Subcutaneous abdominal adipose tissue (tissue), 5 donors: ENCODE measurements at regions not wholly inside any gene's neighbourhood (a gene's known extent, or its start where the extent isn't known, plus 50 kb on each side); places are given as distances from the start of the nearest gene placed in this dataset.

Experiments
- H3K27ac ChIP-seq: one replicate; pipeline ENCODE4 v1.7.0; 2013; ENCODE audit warnings: low read depth, mild to moderate bottlenecking, inconsistent platforms, low read length, moderate library complexity
- H3K27me3 ChIP-seq, 5 donors: one replicate each; pipeline ENCODE4 v1.7.0; 2013; ENCODE audit warnings: low read length in 5 of 5, inconsistent platforms in 1 of 5; ENCODE audit not compliant: control insufficient read depth in 5 of 5, insufficient read depth in 4 of 5
- H3K36me3 ChIP-seq, 5 donors: one replicate each; pipeline ENCODE4 v1.7.0; 2013; ENCODE audit warnings: low read length in 5 of 5; ENCODE audit not compliant: control insufficient read depth in 5 of 5, insufficient read depth in 5 of 5
- H3K4me1 ChIP-seq, 5 donors: one replicate each; pipeline ENCODE4 v1.7.0; 2013; ENCODE audit warnings: low read length in 5 of 5, mild to moderate bottlenecking in 3 of 5, moderate library complexity in 1 of 5; ENCODE audit not compliant: control insufficient read depth in 5 of 5, insufficient read depth in 5 of 5
- H3K4me3 ChIP-seq, 5 donors: one replicate each; pipeline ENCODE4 v1.7.0; 2013; ENCODE audit warnings: low read length in 5 of 5, low read depth in 1 of 5
- H3K9ac ChIP-seq, 5 donors: one replicate each; pipeline ENCODE4 v1.7.0; 2013; ENCODE audit warnings: low read length in 5 of 5, mild to moderate bottlenecking in 4 of 5, moderate library complexity in 3 of 5
- H3K9me3 ChIP-seq, 5 donors: one replicate each; pipeline ENCODE4 v1.7.0; 2013; ENCODE audit warnings: low read length in 5 of 5; ENCODE audit not compliant: control insufficient read depth in 5 of 5
- donor health status: healthy.
- donor health status: healthy.
- donor health status: healthy.
- donor health status: healthy.
- donor health status: healthy.

DNA sequence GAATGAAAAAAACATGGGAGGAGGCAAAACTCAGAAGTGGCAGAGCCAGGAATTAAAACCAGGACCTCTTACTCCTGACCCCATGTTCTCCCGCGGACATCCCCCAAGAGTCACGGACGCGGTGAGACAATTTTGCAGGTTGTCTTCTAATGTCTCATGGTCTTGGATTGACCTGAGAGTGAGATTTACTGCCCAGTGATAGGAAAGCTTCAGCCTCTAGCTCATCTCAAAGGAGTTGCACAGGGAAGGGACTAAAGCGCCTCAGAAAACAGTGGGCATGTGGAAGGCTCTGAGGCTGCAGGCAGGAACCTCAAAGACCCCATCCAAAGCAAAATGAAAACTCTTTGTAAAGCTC is 197.4 kb downstream of the ADAMTS15 start:
- Histone ChIP-seq H3K9ac (no peak overlapping the region), H3K4me1 (peaks cover 3 to 46% (median 37%) of the 10 kb centered on the region in 5 donors), H3K9me3 (no peaks in the 10 kb centered on the region), H3K27ac (no peak overlapping the region), H3K4me3 (no peak overlapping the region), H3K27me3 (no peaks in the 10 kb centered on the region), H3K36me3 (no peaks in the 10 kb centered on the region)

DNA sequence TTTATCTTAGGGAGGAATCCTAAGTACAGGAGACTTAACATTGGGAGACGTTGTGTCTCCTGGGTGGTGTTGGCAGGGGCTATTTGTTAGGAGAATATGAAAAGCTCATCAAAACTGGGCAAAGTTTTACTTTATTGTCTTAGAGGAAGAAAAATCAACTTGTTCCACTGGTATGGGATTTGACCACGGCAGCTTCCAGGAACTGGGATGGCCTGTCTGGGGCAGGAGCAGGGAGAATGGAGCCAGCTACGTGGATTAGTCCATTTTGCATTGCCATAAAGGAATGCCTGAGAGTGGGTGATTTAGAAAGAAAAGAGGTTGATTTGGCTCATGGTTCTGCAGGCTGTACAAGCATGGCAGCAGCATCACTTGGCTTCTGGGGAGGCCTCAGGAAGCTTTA is 198.4 kb downstream of the ADAMTS15 start:
- Histone ChIP-seq H3K27me3 (no peaks in the 10 kb centered on the region), H3K9me3 (no peaks in the 10 kb centered on the region), H3K36me3 (no peaks in the 10 kb centered on the region), H3K4me1 (peaks cover 3 to 46% (median 37%) of the 10 kb centered on the region in 5 donors), H3K27ac (no peak overlapping the region), H3K4me3 (no peak overlapping the region), H3K9ac (no peak overlapping the region)

DNA sequence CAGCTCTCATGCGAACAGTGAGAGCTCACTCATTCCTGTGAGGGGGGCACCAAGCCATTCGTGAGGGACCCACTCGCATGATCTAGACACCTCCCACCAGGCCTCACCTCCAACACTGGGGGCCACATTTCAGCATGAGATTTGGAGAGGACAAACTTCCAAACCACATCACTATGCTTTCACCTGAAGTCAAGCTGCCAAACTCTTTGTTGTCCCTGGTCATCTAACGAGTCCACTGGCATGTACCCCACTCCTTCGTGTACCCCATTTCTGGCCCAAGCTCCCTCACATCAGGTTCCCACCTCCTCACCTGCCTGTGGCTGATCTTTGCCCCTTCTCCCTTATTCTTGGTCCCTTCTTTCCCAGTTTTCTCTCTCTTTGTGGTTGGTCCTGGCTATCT is 198.9 kb downstream of the ADAMTS15 start:
- Histone ChIP-seq H3K4me1 (peaks cover 3 to 46% (median 37%) of the 10 kb centered on the region in 5 donors), H3K9ac (no peak overlapping the region), H3K4me3 (no peak overlapping the region), H3K27me3 (no peaks in the 10 kb centered on the region), H3K9me3 (no peaks in the 10 kb centered on the region), H3K27ac (no peak overlapping the region), H3K36me3 (no peaks in the 10 kb centered on the region)

DNA sequence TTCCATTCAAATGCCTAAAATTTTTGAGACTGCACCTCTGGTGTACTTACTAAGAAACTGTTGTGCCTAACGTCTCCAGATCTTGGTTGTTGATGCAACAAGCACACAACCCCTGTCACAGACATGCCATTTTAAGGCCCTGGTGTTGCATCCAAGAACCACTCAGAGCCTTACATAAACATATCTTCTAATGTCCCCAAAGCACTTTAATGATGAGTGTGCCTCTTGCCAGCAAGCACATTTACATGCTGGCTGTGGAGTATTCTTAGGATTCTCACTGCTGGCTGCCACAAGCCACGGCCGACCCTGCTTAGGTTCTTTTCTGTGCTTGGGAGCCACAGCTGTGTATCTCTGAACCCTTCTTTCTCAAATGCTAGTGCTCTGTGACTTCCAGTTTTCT is 201.4 kb downstream of the ADAMTS15 start:
- Histone ChIP-seq H3K4me3 (no peak overlapping the region), H3K9me3 (no peaks in the 10 kb centered on the region), H3K27me3 (no peaks in the 10 kb centered on the region), H3K27ac (no peak overlapping the region), H3K36me3 (no peaks in the 10 kb centered on the region), H3K4me1 (peaks cover 13 to 59% (median 46%) of the 10 kb centered on the region in 5 donors), H3K9ac (no peak overlapping the region)

DNA sequence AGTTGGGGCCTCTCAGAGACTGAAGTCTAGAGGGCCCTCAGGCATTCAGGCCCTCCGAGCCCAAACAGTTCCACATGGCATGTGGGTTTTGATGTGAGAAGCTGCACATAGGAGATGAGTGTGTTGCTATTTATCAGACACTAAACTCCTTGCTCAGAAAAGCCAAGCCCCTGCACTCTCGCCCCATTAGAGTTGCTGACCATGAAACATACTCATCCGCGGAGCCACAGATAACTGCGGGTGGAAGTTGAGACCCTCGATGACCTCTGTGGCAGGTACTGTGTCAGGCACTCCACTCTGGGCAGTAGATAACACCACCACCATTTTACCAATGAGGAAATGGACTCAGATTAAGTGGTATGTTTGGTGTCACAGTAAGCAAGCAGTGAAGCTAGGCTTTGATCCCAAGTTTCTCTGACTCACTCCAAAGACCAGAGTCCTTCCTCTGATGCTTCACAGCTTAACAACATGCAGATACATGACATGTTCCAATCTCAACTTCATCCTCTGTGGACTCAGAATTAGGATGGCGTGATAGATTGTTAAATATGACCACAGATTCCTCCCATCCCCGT is 202.1 kb downstream of the ADAMTS15 start:
- H3K4me3 ChIP-seq: no peak overlapping the region
- no peaks in the 10 kb centered on the region for H3K36me3 ChIP-seq
- no peak overlapping the region for H3K9ac ChIP-seq
- H3K27ac ChIP-seq: no peak overlapping the region
- no peaks in the 10 kb centered on the region for H3K27me3 ChIP-seq
- no peaks in the 10 kb centered on the region for H3K9me3 ChIP-seq
- H3K4me1 ChIP-seq: peaks cover 13 to 66% (median 52%) of the 10 kb centered on the region in 5 donors

DNA sequence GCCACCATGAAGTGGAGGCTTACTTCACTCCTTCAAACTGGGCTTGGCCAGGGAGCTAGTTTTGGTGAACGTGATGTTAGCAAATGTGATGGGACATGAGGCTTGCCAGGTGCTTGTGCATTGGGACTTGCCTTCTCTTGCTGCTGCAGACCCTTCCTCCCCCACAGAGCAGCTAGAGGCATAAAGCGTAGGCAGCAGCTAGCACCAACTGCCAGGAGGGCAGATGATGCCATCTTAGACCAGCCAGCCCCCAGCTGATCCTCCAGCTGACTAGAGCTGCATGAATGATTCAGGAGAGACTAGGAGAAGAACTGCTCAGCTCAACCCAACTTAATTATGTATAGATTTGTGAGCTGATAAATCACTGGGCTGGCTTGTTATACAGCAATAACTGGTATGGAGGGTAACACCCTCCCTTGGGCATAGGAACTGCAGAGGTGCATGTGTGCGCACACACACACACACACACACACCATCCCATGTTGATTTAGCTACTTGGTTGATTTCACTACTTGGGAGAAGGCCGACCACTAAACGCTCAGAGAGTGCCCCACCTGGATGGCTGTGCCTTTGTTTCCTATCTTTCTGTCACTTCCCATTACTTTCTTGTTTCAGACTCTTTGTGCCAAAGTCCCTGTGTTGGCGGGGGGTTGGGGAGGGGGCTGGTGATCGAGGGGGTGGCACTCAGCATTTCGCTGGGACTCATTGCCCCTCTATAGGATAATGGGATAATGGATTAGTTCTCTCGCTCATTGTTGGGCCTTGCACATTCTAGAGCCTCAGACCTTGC is 202.8 kb downstream of the ADAMTS15 start:
- peaks cover 13 to 73% (median 55%) of the 10 kb centered on the region in 5 donors for H3K4me1 ChIP-seq

DNA sequence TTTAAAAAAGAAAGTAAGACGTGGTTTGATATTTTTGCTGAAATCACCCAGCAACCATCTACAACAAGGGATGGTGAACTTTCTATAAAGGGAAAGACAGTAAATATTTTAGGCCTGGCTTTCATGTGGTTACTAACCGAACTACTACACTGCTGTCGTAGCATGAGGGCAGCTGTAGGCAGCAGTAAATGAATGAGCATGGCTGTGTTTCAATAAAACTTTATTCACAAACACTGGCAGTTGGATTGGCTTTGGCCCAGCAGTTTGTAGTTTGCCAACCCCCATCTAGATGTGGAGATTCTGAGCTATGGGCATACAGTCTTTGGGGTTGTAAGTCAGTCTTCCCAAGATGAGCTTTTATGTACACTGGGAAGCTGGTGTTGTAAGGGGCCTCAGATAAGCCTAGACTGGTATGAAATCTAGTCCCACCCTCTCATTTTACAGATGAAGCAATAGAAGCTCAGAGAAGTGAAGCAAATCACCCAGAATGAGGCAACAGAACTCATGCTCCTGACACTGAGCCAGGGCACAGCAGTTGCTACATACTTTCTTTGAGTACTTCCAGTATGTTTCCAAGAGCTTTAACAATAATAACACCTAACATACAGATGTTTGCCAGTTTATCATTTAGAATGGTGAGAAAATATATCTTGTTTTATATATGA is 204.4 kb downstream of the ADAMTS15 start:
- no peaks in the 10 kb centered on the region for H3K36me3 ChIP-seq
- H3K9me3 ChIP-seq: peaks cover 0 to 8% (median 0%) of the 10 kb centered on the region in 5 donors
- no peak overlapping the region for H3K4me3 ChIP-seq
- H3K9ac ChIP-seq: peak overlapping the region in 1 of 5 donors; percentile 18
- H3K27ac ChIP-seq: peak overlapping the region; percentile 77
- peaks cover 13 to 60% (median 47%) of the 10 kb centered on the region in 5 donors for H3K4me1 ChIP-seq
- no peaks in the 10 kb centered on the region for H3K27me3 ChIP-seq

More for the DNA sequence above, 202.8 kb downstream of the ADAMTS15 start:
- no peak overlapping the region for H3K27ac ChIP-seq
- H3K9me3 ChIP-seq: peaks cover 0 to 3% (median 0%) of the 10 kb centered on the region in 5 donors
- no peak overlapping the region for H3K4me3 ChIP-seq
- no peaks in the 10 kb centered on the region for H3K36me3 ChIP-seq
- H3K27me3 ChIP-seq: no peaks in the 10 kb centered on the region
- H3K9ac ChIP-seq: no peak overlapping the region

DNA sequence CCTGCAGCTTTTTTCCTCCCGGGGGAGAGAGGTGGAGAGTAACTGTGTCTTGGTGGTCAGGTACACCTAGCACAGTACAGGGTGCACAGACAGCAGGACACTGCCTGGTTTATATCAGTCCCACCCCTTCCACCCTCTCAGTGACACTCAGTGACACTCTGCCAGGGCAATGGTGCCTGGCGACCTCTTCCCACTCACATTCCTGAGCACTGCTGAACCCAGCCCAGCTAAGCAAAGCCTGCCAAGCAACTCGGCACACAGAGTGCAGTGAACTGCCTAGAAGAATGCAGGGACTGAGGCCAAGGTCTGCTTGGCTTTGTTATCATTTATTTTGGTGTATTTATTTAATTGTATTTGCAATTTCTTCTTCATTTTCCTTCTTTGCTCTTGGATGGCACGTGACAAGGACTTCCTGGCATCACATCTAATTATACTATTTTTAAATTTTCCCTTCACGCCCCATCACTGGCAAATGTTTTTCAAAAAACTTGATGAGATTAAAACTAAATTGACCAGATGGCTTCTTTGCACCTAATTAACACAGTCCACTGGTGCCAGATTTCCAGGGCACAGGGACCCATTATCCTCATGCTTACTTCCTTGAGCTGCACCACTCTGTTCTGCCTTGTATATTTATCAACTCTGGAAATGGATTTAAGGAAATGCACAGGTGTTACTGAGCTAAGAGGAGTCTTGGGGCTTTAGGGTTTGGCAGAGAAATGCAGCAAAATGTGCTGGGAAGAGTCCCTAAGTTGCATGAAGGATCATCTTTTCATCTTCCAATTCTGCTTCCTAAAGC is 205.6 kb downstream of the ADAMTS15 start:
- Histone ChIP-seq H3K36me3 (no peaks in the 10 kb centered on the region), H3K27ac (peak overlapping the region; percentile 77), H3K4me1 (peaks cover 13 to 47% (median 37%) of the 10 kb centered on the region in 5 donors)

DNA sequence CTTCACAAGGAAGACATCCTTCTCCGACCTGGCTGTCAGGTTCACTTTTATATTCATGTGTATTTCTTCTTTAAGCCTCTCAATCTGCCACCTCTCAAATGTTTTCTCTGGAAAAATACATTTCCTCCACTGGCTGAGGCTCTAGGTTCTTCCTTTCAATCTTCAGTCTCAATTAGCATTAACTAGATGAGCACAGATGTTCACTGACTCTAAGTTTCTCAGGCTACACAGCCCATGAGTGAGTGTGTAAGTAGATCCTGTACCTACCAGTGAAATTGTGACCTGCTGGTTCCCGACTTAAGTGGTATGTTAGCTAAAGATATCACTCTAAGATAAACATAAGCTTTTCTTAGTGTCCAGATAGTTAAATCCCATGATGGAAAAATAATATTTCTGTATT is 206.9 kb downstream of the ADAMTS15 start:
- Histone ChIP-seq H3K4me3 (no peak overlapping the region), H3K27me3 (no peaks in the 10 kb centered on the region), H3K27ac (peak overlapping the region; percentile 77), H3K9me3 (peaks cover 0 to 8% (median 0%) of the 10 kb centered on the region in 5 donors), H3K36me3 (no peaks in the 10 kb centered on the region), H3K4me1 (peaks cover 13 to 37% (median 29%) of the 10 kb centered on the region in 5 donors), H3K9ac (no peak overlapping the region)

More for the DNA sequence above, 205.6 kb downstream of the ADAMTS15 start:
- Histone ChIP-seq H3K9me3 (peaks cover 0 to 8% (median 0%) of the 10 kb centered on the region in 5 donors), H3K27me3 (no peaks in the 10 kb centered on the region), H3K4me3 (peak overlapping the region in 1 of 5 donors; percentile 33), H3K9ac (peak overlapping the region in 1 of 5 donors; percentile 18)
